ENCODE measurements at regions not wholly inside any gene's neighbourhood (a gene's known extent, or its start where the extent isn't known, plus 50 kb on each side); places are given as distances from the start of the nearest gene placed in this dataset.

DNA sequence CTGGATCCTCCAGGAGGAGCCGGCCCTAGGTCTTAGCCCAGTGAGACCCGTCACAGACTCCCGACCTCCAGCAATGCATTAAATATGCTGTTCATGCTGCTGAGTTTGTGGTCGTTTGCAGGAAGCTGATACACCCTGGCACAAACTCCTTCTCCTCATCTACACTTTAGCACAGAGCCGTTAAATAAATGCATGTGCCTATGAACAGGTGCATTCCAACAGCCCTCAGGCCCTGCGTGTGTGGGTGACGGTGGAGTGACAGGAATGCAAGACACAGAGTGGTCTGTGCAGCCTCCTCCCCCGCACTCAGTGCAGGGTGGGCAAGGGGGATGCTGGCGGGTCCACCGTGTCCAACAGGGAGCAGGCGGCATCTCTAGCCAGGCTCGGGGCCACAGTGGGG is 106.6 kb upstream of the TMPRSS2 start:
- H3K4me1 ChIP-seq (ENCODE audit: control insufficient read depth in 5 of 5, insufficient read depth in 5 of 5, low read length in 5 of 5), result peaks cover 0 to 20% (median 3%) of the 10 kb centered on the region in 5 donors
- ATAC-seq (ENCODE audit: insufficient read depth, low FRiP score), result no peak
- no peak overlapping the region for H3K9ac ChIP-seq (ENCODE audit: insufficient read depth in 1 of 2, low read length in 2 of 2)
- no peaks in the 10 kb centered on the region for H3K9me3 ChIP-seq (ENCODE audit: control insufficient read depth in 4 of 4, insufficient read depth in 3 of 4, low read length in 3 of 4)
- H3K27ac ChIP-seq (ENCODE audit: low read depth in 1 of 2, low read length in 1 of 2), result no peak overlapping the region
- H3K4me3 ChIP-seq, result no peak overlapping the region
- no peak for TF ChIP-seq CTCF (IDR thresholded peaks at IDR 0.05; ENCODE audit: control extremely low read depth, extremely low read depth)
- DNase-seq, result no peak
- H3K27me3 ChIP-seq (ENCODE audit: control insufficient read depth in 3 of 3, insufficient read depth in 3 of 3, low read length in 2 of 3), result no peaks in the 10 kb centered on the region
- no peaks in the 10 kb centered on the region for H3K36me3 ChIP-seq (ENCODE audit: control insufficient read depth in 4 of 4, insufficient read depth in 4 of 4, low read length in 4 of 4)
- WGBS, 2 donors, result 78 to 84% methylated on average over 12 of the region's 12 CpGs

DNA sequence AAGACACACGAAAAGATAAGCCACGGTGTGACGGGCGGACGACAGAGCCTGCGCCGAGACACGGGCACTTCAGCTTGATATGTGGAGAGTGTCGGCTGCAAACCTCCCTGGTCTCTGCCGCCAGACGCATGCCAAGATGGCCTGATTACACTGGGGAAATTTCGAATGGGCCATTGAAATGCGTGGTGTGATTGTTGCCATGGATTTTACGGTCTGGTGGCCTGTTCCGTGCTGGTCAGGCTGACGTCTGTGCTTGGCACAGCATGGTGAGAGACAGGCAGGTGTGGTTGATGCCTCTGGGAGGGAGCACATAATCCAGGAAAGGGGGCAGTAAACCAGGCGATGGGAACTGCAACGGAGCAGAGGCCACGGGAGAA is 105.6 kb upstream of the TMPRSS2 start:
- TF ChIP-seq CTCF (IDR thresholded peaks at IDR 0.05; ENCODE audit: control extremely low read depth, extremely low read depth), result no peak
- WGBS, 2 donors, result 91 to 92% methylated on average over 19 of the region's 19 CpGs
- no peak overlapping the region for H3K9ac ChIP-seq (ENCODE audit: insufficient read depth in 1 of 2, low read length in 2 of 2)
- H3K9me3 ChIP-seq (ENCODE audit: control insufficient read depth in 4 of 4, insufficient read depth in 3 of 4, low read length in 3 of 4), result no peaks in the 10 kb centered on the region
- H3K4me1 ChIP-seq (ENCODE audit: control insufficient read depth in 5 of 5, insufficient read depth in 5 of 5, low read length in 5 of 5), result peaks cover 0 to 20% (median 3%) of the 10 kb centered on the region in 5 donors
- peak overlapping the region in 1 of 2 donors; percentile 21 for H3K27ac ChIP-seq (ENCODE audit: low read depth in 1 of 2, low read length in 1 of 2)
- no peaks in the 10 kb centered on the region for H3K36me3 ChIP-seq (ENCODE audit: control insufficient read depth in 4 of 4, insufficient read depth in 4 of 4, low read length in 4 of 4)
- ATAC-seq (ENCODE audit: insufficient read depth, low FRiP score) (no peak), DNase-seq (no peak)
- H3K27me3 ChIP-seq (ENCODE audit: control insufficient read depth in 3 of 3, insufficient read depth in 3 of 3, low read length in 2 of 3), result no peaks in the 10 kb centered on the region
- no peak overlapping the region for H3K4me3 ChIP-seq

GRCh38 chr21:41612674-41613532 is 104.9 kb upstream of the TMPRSS2 start:
- no peak overlapping the region for H3K9ac ChIP-seq (ENCODE audit: insufficient read depth in 1 of 2, low read length in 2 of 2)
- peak overlapping the region in 1 of 2 donors; percentile 77 for H3K27ac ChIP-seq (ENCODE audit: low read depth in 1 of 2, low read length in 1 of 2)
- WGBS, 2 donors, result 41 to 53% methylated on average over 21 of the region's 21 CpGs
- peaks cover 0 to 20% (median 3%) of the 10 kb centered on the region in 5 donors for H3K4me1 ChIP-seq (ENCODE audit: control insufficient read depth in 5 of 5, insufficient read depth in 5 of 5, low read length in 5 of 5)
- no peaks in the 10 kb centered on the region for H3K9me3 ChIP-seq (ENCODE audit: control insufficient read depth in 4 of 4, insufficient read depth in 3 of 4, low read length in 3 of 4)
- H3K4me3 ChIP-seq, result no peak overlapping the region
- ATAC-seq (ENCODE audit: insufficient read depth, low FRiP score), result peak; percentile 64
- peak; percentile 82 to 86 (median 82) for DNase-seq
- no peaks in the 10 kb centered on the region for H3K27me3 ChIP-seq (ENCODE audit: control insufficient read depth in 3 of 3, insufficient read depth in 3 of 3, low read length in 2 of 3)
- H3K36me3 ChIP-seq (ENCODE audit: control insufficient read depth in 4 of 4, insufficient read depth in 4 of 4, low read length in 4 of 4), result no peaks in the 10 kb centered on the region
- TF ChIP-seq CTCF (IDR thresholded peaks at IDR 0.05; ENCODE audit: control extremely low read depth, extremely low read depth), result peak; percentile 35

Measured in lung (tissue), 11 donors.